ENCODE measurements at regions not wholly inside any gene's neighbourhood (a gene's known extent, or its start where the extent isn't known, plus 50 kb on each side); places are given as distances from the start of the nearest gene placed in this dataset.

GRCh38 chr9:11577522-11577921, 964.7 kb upstream of the PTPRD start:
- H3K4me3 ChIP-seq (ENCODE audit: control insufficient read depth, low read depth, low read length) = no peak overlapping the region

GRCh38 chr9:11595756-11596155, 983.0 kb upstream of the PTPRD start:
- H3K4me3 ChIP-seq (ENCODE audit: control insufficient read depth, low read depth, low read length) = no peak overlapping the region
- peak; percentile 5 for DNase-seq (ENCODE audit: low read depth)
- TF ChIP-seq CTCF (conservative IDR thresholded peaks at IDR 0.05; ENCODE audit: control insufficient read depth, insufficient read depth, low read depth, low read length) = no peak

More at GRCh38 chr9:11577522-11577921, 964.7 kb upstream of the PTPRD start:
- no peak for TF ChIP-seq CTCF (conservative IDR thresholded peaks at IDR 0.05; ENCODE audit: control insufficient read depth, insufficient read depth, low read depth, low read length)
- no peak for DNase-seq (ENCODE audit: low read depth)

GRCh38 chr9:11618241-11618805, 1005.5 kb upstream of the PTPRD start:
- no peak for DNase-seq (ENCODE audit: low read depth)
- H3K4me3 ChIP-seq (ENCODE audit: control insufficient read depth, low read depth, low read length) = no peak overlapping the region
- TF ChIP-seq CTCF (conservative IDR thresholded peaks at IDR 0.05; ENCODE audit: control insufficient read depth, insufficient read depth, low read depth, low read length) = no peak

GRCh38 chr9:11632691-11633090, 1019.9 kb upstream of the PTPRD start:
- TF ChIP-seq CTCF (conservative IDR thresholded peaks at IDR 0.05; ENCODE audit: control insufficient read depth, insufficient read depth, low read depth, low read length) = no peak
- H3K4me3 ChIP-seq (ENCODE audit: control insufficient read depth, low read depth, low read length) = no peak overlapping the region
- no peak for DNase-seq (ENCODE audit: low read depth)

GRCh38 chr9:11646831-11647230, 1034.0 kb upstream of the PTPRD start:
- DNase-seq (ENCODE audit: low read depth) = no peak
- H3K4me3 ChIP-seq (ENCODE audit: control insufficient read depth, low read depth, low read length) = no peak overlapping the region
- TF ChIP-seq CTCF (conservative IDR thresholded peaks at IDR 0.05; ENCODE audit: control insufficient read depth, insufficient read depth, low read depth, low read length) = no peak

GRCh38 chr9:11653867-11654266, 1039.3 kb upstream of the TYRP1 start:
- no peak for DNase-seq (ENCODE audit: low read depth)
- TF ChIP-seq CTCF (conservative IDR thresholded peaks at IDR 0.05; ENCODE audit: control insufficient read depth, insufficient read depth, low read depth, low read length) = no peak
- H3K4me3 ChIP-seq (ENCODE audit: control insufficient read depth, low read depth, low read length) = no peak overlapping the region

GRCh38 chr9:11663913-11664312, 1029.3 kb upstream of the TYRP1 start:
- H3K4me3 ChIP-seq (ENCODE audit: control insufficient read depth, low read depth, low read length) = no peak overlapping the region
- DNase-seq (ENCODE audit: low read depth) = no peak
- no peak for TF ChIP-seq CTCF (conservative IDR thresholded peaks at IDR 0.05; ENCODE audit: control insufficient read depth, insufficient read depth, low read depth, low read length)
